ENCODE measurements at regions not wholly inside any gene's neighbourhood (a gene's known extent, or its start where the extent isn't known, plus 50 kb on each side); places are given as distances from the start of the nearest gene placed in this dataset.
"Not testable (repeated sequence)": the region's sequence is repeated elsewhere in the genome, so short reads cannot be mapped to it uniquely, and the experiment has no call there.

- DNase-seq (ENCODE audit: insufficient read length, low spot score, missing footprints): peak; percentile 64
- Histone ChIP-seq H3K4me1 (ENCODE audit: insufficient read depth, low read length) (no peaks in the 10 kb centered on the region), H3K4me3 (ENCODE audit: insufficient read depth, low read length) (no peak overlapping the region), H3K36me3 (ENCODE audit: insufficient read depth, low read length) (no peaks in the 10 kb centered on the region), H3K4me2 (ENCODE audit: insufficient read depth, low read length) (no peak overlapping the region), H4K20me1 (ENCODE audit: insufficient read depth, low read length) (no peaks in the 10 kb centered on the region), H3K79me2 (ENCODE audit: insufficient read depth, low read length) (no peaks in the 10 kb centered on the region), H3K27ac (ENCODE audit: low read depth, low read length) (no peak overlapping the region), H3K27me3 (ENCODE audit: insufficient read depth, low read length) (no peaks in the 10 kb centered on the region), H3K9me3 (ENCODE audit: low read depth, low read length) (no peaks in the 10 kb centered on the region), H2AFZ (ENCODE audit: low read length) (peak overlapping the region; percentile 47)
- no peak for TF ChIP-seq CTCF (IDR thresholded peaks at IDR 0.05; ENCODE audit: extremely low read depth, low read depth, low read length)
Observed at GRCh38 chr5:56669534-56670483, 145.5 kb upstream of the MAP3K1 start.

- no peak for DNase-seq (ENCODE audit: insufficient read length, low spot score, missing footprints)
- H3K79me2 ChIP-seq (ENCODE audit: insufficient read depth, low read length): no peaks in the 10 kb centered on the region
- H2AFZ ChIP-seq (ENCODE audit: low read length): no peak overlapping the region
- H3K9me3 ChIP-seq (ENCODE audit: low read depth, low read length): no peaks in the 10 kb centered on the region
- no peak overlapping the region for H3K4me3 ChIP-seq (ENCODE audit: insufficient read depth, low read length)
- no peak for TF ChIP-seq CTCF (IDR thresholded peaks at IDR 0.05; ENCODE audit: extremely low read depth, low read depth, low read length)
- no peak overlapping the region for H3K27ac ChIP-seq (ENCODE audit: low read depth, low read length)
- no peaks in the 10 kb centered on the region for H3K27me3 ChIP-seq (ENCODE audit: insufficient read depth, low read length)
- no peaks in the 10 kb centered on the region for H4K20me1 ChIP-seq (ENCODE audit: insufficient read depth, low read length)
- H3K36me3 ChIP-seq (ENCODE audit: insufficient read depth, low read length): no peaks in the 10 kb centered on the region
- H3K4me1 ChIP-seq (ENCODE audit: insufficient read depth, low read length): no peaks in the 10 kb centered on the region
- no peak overlapping the region for H3K4me2 ChIP-seq (ENCODE audit: insufficient read depth, low read length)
Observed at GRCh38 chr5:56668996-56669395, 146.4 kb upstream of the MAP3K1 start.

GRCh38 chr5:56667692-56668091, 147.7 kb upstream of the MAP3K1 start:
- no peak for DNase-seq (ENCODE audit: insufficient read length, low spot score, missing footprints)
- Histone ChIP-seq H3K27me3 (ENCODE audit: insufficient read depth, low read length) (peaks cover under 1% of the 10 kb centered on the region), H3K79me2 (ENCODE audit: insufficient read depth, low read length) (no peaks in the 10 kb centered on the region), H2AFZ (ENCODE audit: low read length) (no peak overlapping the region), H3K4me1 (ENCODE audit: insufficient read depth, low read length) (no peaks in the 10 kb centered on the region), H3K4me3 (ENCODE audit: insufficient read depth, low read length) (no peak overlapping the region), H3K4me2 (ENCODE audit: insufficient read depth, low read length) (no peak overlapping the region), H3K36me3 (ENCODE audit: insufficient read depth, low read length) (no peaks in the 10 kb centered on the region), H4K20me1 (ENCODE audit: insufficient read depth, low read length) (no peaks in the 10 kb centered on the region), H3K27ac (ENCODE audit: low read depth, low read length) (no peak overlapping the region), H3K9me3 (ENCODE audit: low read depth, low read length) (no peaks in the 10 kb centered on the region)
- TF ChIP-seq CTCF (IDR thresholded peaks at IDR 0.05; ENCODE audit: extremely low read depth, low read depth, low read length): no peak

GRCh38 chr5:56666901-56667300, 148.4 kb upstream of the MAP3K1 start:
- no peak overlapping the region for H3K27ac ChIP-seq (ENCODE audit: low read depth, low read length)
- no peaks in the 10 kb centered on the region for H3K36me3 ChIP-seq (ENCODE audit: insufficient read depth, low read length)
- H3K4me2 ChIP-seq (ENCODE audit: insufficient read depth, low read length): no peak overlapping the region
- H3K79me2 ChIP-seq (ENCODE audit: insufficient read depth, low read length): no peaks in the 10 kb centered on the region
- no peaks in the 10 kb centered on the region for H4K20me1 ChIP-seq (ENCODE audit: insufficient read depth, low read length)
- H3K9me3 ChIP-seq (ENCODE audit: low read depth, low read length): no peaks in the 10 kb centered on the region
- peaks cover 4% of the 10 kb centered on the region for H3K27me3 ChIP-seq (ENCODE audit: insufficient read depth, low read length)
- no peak overlapping the region for H3K4me3 ChIP-seq (ENCODE audit: insufficient read depth, low read length)
- DNase-seq (ENCODE audit: insufficient read length, low spot score, missing footprints): no peak
- no peaks in the 10 kb centered on the region for H3K4me1 ChIP-seq (ENCODE audit: insufficient read depth, low read length)
- no peak for TF ChIP-seq CTCF (IDR thresholded peaks at IDR 0.05; ENCODE audit: extremely low read depth, low read depth, low read length)
- no peak overlapping the region for H2AFZ ChIP-seq (ENCODE audit: low read length)

GRCh38 chr5:56665117-56665516, 150.2 kb upstream of the MAP3K1 start:
- not testable (repeated sequence) for H3K4me3 ChIP-seq (ENCODE audit: insufficient read depth, low read length); H3K4me2 ChIP-seq (ENCODE audit: insufficient read depth, low read length); DNase-seq (ENCODE audit: insufficient read length, low spot score, missing footprints); H3K36me3 ChIP-seq (ENCODE audit: insufficient read depth, low read length); H2AFZ ChIP-seq (ENCODE audit: low read length); H3K27ac ChIP-seq (ENCODE audit: low read depth, low read length); H3K9me3 ChIP-seq (ENCODE audit: low read depth, low read length); H4K20me1 ChIP-seq (ENCODE audit: insufficient read depth, low read length); H3K27me3 ChIP-seq (ENCODE audit: insufficient read depth, low read length); H3K4me1 ChIP-seq (ENCODE audit: insufficient read depth, low read length); H3K79me2 ChIP-seq (ENCODE audit: insufficient read depth, low read length)

Data from osteoblast (primary cell).